SK-N-SH treated with all-trans-retinoic acid at 6 μM for 48 hours (cell line): ENCODE measurements at regions not wholly inside any gene's neighbourhood (a gene's known extent, or its start where the extent isn't known, plus 50 kb on each side); places are given as distances from the start of the nearest gene placed in this dataset.

Source experiments
- ARNTL ChIP-seq: fragments of 450-650 bp; formaldehyde crosslinking; IDR thresholded peaks from 2 replicates; pipeline ENCODE4 v1.5.0; 2020; ENCODE audit warnings: low read depth, mild to moderate bottlenecking, moderate library complexity, borderline replicate concordance
- CREB5 ChIP-seq: fragments of 250-450 bp; sonication (Bioruptor Pico); IDR thresholded peaks from 2 replicates; pipeline ENCODE4 v1.5.1; 2020; ENCODE audit warnings: low read depth, mild to moderate bottlenecking, moderate library complexity
- ESRRG ChIP-seq: fragments of 250-450 bp; sonication (Bioruptor Pico); IDR thresholded peaks from 2 replicates; pipeline ENCODE4 v1.6.1; 2021; ENCODE audit warnings: mild to moderate bottlenecking
- PATZ1 ChIP-seq: fragments of 250-450 bp; sonication (Bioruptor Pico); IDR thresholded peaks from 2 replicates; pipeline ENCODE4 v1.8.0; 2020; ENCODE audit warnings: mild to moderate bottlenecking, moderate library complexity, borderline replicate concordance
- PPARA ChIP-seq: fragments of 250-450 bp; sonication (Bioruptor Pico); IDR thresholded peaks from 2 replicates; pipeline ENCODE4 v1.5.0; 2020; ENCODE audit warnings: mild to moderate bottlenecking, borderline replicate concordance
- RARB ChIP-seq: fragments of 250-450 bp; sonication (Bioruptor Pico); IDR thresholded peaks from 2 replicates; pipeline ENCODE4 v1.8.0; 2021; ENCODE audit warnings: mild to moderate bottlenecking, moderate library complexity
- SNAI2 ChIP-seq: fragments of 250-450 bp; sonication (Bioruptor Pico); IDR thresholded peaks from 2 replicates; pipeline ENCODE4 v1.5.0; 2020; ENCODE audit warnings: mild to moderate bottlenecking, moderate library complexity
- TCF4 ChIP-seq: fragments of 250-450 bp; sonication (Bioruptor Pico); IDR thresholded peaks from 2 replicates; pipeline ENCODE4 v1.8.0; 2021; ENCODE audit warnings: mild to moderate bottlenecking, moderate library complexity, borderline replicate concordance
- TOX ChIP-seq: fragments of 250-450 bp; sonication (Bioruptor Pico); IDR thresholded peaks from 2 replicates; pipeline ENCODE4 v1.8.0; 2021; ENCODE audit warnings: mild to moderate bottlenecking, moderate library complexity, borderline replicate concordance
- TSHZ2 ChIP-seq: fragments of 250-450 bp; sonication (Bioruptor Pico); IDR thresholded peaks from 2 replicates; pipeline ENCODE4 v1.5.0; 2020; ENCODE audit warnings: mild to moderate bottlenecking, moderate library complexity
- ZFP30 ChIP-seq: fragments of 450-650 bp; formaldehyde crosslinking; IDR thresholded peaks from 2 replicates; pipeline ENCODE4 v1.5.0; 2022; ENCODE audit warnings: mild to moderate bottlenecking, moderate library complexity
- ZNF70 ChIP-seq: fragments of 450-650 bp; formaldehyde crosslinking; IDR thresholded peaks from 2 replicates; pipeline ENCODE4 v1.5.0; 2020; ENCODE audit warnings: mild to moderate bottlenecking, moderate library complexity
- TF ChIP-seq, protein P1 (sequence below): fragments of 250-450 bp; sonication (Bioruptor Pico); IDR thresholded peaks from 2 replicates; pipeline ENCODE4 v1.5.1; 2021; ENCODE audit warnings: mild to moderate bottlenecking, moderate library complexity

DNA sequence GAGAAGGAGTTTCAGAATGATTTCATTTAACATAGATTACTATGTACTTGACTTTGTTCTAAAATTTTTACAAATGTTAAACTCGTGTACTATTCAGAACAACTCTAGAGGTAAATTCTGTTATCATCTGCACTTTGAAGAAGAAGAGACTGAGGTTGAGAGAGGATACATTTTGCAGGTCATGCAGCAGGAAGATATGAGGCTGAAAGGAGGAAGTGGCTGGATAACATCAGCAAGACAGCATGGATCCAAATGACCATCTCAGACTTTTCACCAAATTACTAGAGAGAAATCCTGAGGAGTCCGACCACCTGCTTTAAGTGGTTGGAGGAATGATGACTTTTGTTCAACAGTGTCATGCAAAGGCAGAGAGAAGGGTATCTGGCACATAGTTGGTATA lies 84.9 kb downstream of the ASCL4 start:
- TF ChIP-seq CREB5 (CRISPR knock-in tag) (no peak), PATZ1 (CRISPR knock-in tag) (no peak), ZFP30 (CRISPR knock-in tag) (no peak), TOX (CRISPR knock-in tag) (no peak), TSHZ2 (CRISPR knock-in tag) (no peak), ESRRG (CRISPR knock-in tag) (no peak), TCF4 (CRISPR knock-in tag) (no peak), ARNTL (no peak), SNAI2 (no peak), RARB (no peak), PPARA (CRISPR knock-in tag) (no peak), ZNF70 (no peak)
- TF ChIP-seq, protein P1, sequence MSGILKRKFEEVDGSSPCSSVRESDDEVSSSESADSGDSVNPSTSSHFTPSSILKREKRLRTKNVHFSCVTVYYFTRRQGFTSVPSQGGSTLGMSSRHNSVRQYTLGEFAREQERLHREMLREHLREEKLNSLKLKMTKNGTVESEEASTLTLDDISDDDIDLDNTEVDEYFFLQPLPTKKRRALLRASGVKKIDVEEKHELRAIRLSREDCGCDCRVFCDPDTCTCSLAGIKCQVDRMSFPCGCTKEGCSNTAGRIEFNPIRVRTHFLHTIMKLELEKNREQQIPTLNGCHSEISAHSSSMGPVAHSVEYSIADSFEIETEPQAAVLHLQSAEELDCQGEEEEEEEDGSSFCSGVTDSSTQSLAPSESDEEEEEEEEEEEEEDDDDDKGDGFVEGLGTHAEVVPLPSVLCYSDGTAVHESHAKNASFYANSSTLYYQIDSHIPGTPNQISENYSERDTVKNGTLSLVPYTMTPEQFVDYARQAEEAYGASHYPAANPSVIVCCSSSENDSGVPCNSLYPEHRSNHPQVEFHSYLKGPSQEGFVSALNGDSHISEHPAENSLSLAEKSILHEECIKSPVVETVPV (CRISPR knock-in tag), result no peak
